AG09319 (cell line): ENCODE measurements at regions not wholly inside any gene's neighbourhood (a gene's known extent, or its start where the extent isn't known, plus 50 kb on each side); places are given as distances from the start of the nearest gene placed in this dataset.

Experiments
- DNase-seq: peaks from one replicate; pipeline ENCODE4 v3.0.0-alpha.2; 2010; ENCODE audit warnings: low read depth; ENCODE audit errors: extremely low read depth
- CTCF ChIP-seq: IDR thresholded peaks from 2 replicates; pipeline ENCODE4 v1.5.1; 2011; ENCODE audit warnings: low read depth, mild to moderate bottlenecking, inconsistent platforms, low read length, moderate library complexity

- no peak for TF ChIP-seq CTCF
- no peak for DNase-seq
Observed at GRCh38 chr10:108496106-108496505, 1331.6 kb upstream of the SORCS1 start.

DNA sequence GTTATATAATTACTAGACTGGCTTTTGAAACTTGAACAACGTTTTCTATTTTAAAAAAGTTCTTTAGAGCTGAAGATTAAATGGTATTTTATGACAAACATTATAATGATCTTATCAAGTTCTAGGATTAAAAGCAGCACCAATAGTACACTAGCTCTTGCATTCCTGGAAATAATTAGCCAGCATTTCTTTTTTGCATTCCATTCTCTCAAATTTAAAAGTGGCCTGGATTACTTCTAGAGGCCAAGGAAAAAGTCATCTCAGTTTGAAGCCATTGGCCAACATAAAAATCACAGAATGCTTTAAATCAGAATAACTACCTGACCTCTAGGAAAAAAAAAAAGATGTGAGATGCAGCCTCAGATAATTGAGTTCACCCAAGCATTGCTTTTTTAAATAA lies 1326.4 kb upstream of the SORCS1 start:
- DNase-seq: no peak

DNA sequence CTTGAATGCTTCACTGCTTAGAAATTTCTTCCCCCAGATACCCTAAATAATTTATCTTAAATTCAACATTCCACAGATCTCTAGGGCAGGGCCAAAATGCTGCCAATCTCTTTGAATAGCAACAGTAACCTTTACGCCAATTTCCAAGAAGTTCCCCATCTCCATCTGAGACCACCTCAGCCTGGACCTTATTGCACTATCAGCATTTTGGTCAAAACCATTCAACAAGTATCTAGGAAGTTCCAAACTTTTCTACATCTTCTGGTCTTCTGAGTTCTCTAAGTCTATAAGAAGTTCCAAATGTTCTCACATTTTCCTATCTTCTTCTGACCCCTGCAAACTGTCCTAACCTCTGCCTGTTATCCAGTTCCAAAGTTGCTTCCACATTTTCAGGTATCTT lies 1306.9 kb upstream of the SORCS1 start:
- DNase-seq: no peak
- TF ChIP-seq CTCF: no peak

More for the DNA sequence above, 1326.4 kb upstream of the SORCS1 start:
- TF ChIP-seq CTCF: no peak

GRCh38 chr10:108469940-108470339 lies 1305.4 kb upstream of the SORCS1 start:
- TF ChIP-seq CTCF: no peak
- DNase-seq: no peak

DNA sequence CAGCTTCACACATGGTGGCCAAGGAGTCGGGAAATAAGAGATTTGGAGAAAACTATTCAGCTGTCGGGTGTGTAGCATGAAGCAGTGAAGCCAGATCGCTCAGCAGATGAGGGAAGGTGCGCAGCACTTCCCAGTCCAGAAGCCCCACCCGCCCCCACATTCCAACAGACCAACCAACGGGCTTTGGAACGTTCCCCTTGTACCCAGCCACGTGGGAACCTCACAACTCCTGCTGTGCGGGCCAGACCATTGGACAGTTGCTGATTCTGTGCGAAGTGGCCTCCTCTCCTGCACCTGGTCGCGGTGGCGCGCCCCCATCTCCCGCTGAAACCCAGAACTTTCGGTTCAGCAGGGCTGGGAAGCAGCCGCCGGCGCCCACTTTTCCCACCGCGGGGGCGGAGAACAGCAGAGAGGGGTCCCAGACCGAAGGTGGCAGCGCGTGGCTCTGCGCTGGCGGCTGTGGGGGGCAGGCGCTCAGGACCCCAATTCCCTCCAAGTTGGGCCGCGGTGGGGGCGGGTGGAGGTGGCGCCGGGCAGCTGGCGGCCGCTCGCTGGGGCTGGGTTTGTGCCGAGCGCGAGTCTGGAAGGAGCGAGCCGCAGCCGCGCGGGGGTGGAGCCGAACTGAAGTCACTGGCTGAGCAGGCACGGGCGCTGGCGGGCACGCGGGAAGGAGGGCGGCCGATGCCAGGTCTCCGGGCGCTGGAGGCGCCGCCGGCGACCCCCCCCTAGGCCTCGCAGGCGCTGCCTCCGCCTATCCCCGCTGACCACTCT lies 1301.5 kb upstream of the SORCS1 start:
- DNase-seq: no peak
- TF ChIP-seq CTCF: no peak

DNA sequence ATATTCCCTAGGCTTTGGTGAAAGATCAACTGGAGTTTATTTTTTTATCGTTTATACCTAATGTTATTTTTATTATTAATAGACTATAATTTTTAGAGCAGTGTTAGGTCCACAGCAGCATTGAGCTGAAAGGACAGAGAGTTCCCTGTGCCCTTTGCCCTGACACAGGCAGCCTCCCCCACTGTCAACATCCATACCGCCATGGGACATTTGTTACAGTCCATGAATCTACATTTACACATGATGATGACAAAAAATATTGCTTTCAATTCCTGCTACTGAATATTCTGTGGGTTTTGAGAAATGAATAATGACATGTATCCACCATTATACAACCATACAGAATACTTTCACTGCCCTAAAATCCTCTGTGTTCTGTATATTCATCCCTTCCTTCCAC lies 1297.5 kb upstream of the SORCS1 start:
- no peak for TF ChIP-seq CTCF
- no peak for DNase-seq

DNA sequence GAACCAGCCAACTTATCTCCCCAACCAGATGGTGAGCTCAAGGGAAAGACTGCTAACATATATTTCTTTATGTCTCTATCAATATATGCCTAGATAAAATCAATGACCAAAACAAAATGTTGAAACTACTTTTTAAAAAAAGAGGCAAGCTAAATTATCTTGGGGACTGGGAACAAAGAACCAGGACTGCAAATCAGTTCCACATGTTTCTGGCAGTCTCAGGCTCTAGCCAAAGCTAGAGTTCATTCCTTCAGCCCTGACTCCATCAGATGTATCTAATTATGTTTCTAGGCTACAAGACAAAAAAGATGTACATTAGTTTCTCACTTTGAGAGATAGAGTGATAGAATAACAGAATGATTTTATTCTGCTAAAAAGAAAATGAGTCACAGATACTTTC lies 1290.3 kb upstream of the SORCS1 start:
- peak; percentile 28 for DNase-seq
- no peak for TF ChIP-seq CTCF
